ENCODE measurements at regions not wholly inside any gene's neighbourhood (a gene's known extent, or its start where the extent isn't known, plus 50 kb on each side); places are given as distances from the start of the nearest gene placed in this dataset.

DNA sequence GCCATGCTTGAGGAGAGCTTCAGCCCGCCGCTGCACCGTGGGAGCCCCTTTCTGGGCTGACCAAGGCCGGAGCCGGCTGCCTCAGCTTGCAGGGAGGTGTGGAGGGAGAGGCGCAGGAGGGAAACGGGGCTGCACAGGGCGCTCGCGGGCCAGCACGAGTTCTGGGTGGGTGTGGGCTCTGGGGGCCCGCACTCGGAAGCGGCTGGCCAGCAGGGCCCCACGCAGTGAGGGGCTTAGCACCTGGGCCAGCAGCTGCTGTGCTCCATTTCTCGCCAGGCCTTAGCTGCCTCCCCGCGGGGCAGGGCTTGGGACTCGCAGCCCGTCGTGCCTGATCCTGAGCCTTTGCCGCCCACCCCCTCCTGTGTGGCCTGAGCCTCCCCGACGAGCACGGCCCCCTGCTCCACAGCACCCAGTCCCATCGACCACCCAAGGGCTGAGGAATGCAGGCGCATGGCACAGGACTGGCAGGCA lies 1554.0 kb downstream of the KCNT2 start:
- H3K9me3 ChIP-seq (replicated peaks; ENCODE audit: control insufficient read depth, insufficient read depth, low read length): no peaks in the 10 kb centered on the region
- no peaks in the 10 kb centered on the region for H3K36me3 ChIP-seq (ENCODE audit: control insufficient read depth in 2 of 2, extremely low read depth in 1 of 2, insufficient read depth in 2 of 2, low read length in 2 of 2)
- TF ChIP-seq, protein P1, sequence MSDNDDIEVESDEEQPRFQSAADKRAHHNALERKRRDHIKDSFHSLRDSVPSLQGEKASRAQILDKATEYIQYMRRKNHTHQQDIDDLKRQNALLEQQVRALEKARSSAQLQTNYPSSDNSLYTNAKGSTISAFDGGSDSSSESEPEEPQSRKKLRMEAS (IDR thresholded peaks at IDR 0.05; ENCODE audit: insufficient read depth, insufficient read length): no peak
- TF ChIP-seq JUN (IDR thresholded peaks at IDR 0.05; ENCODE audit: borderline replicate concordance, insufficient read depth, insufficient read length, low read depth) (no peak), CTCF (IDR thresholded peaks at IDR 0.05; ENCODE audit: extremely low read depth in 1 of 2, insufficient read depth in 1 of 2, low read depth in 1 of 2, low read length in 2 of 2) (no peak), GATA2 (IDR thresholded peaks at IDR 0.05; ENCODE audit: insufficient read depth, insufficient read length, low read depth, low read length) (no peak), POLR2AphosphoS5 (IDR thresholded peaks at IDR 0.05; ENCODE audit: insufficient read depth, low read depth, low read length) (no peak), POLR2A (IDR thresholded peaks at IDR 0.05; ENCODE audit: low read depth, low read length) (no peak), EZH2 (IDR thresholded peaks at IDR 0.05; ENCODE audit: borderline replicate concordance, low read depth, low read length, severe bottlenecking) (no peak), MYC (IDR thresholded peaks at IDR 0.05; ENCODE audit: low read depth, low read length) (no peak), FOS (IDR thresholded peaks at IDR 0.05; ENCODE audit: borderline replicate concordance, insufficient read depth, low read length) (no peak)
- H3K4me2 ChIP-seq (ENCODE audit: insufficient read depth, low read length): no peak overlapping the region
- dilution Hi-C loops (cut with MboI; ENCODE audit: extremely low pct_ligation_motif_present, low sequenced_read_pairs) (no loop called here), intact Hi-C loops (cut with micrococcal nuclease) (no loop called here)
- no peaks in the 10 kb centered on the region for H4K20me1 ChIP-seq (replicated peaks; ENCODE audit: control insufficient read depth, extremely low read depth, insufficient read depth, low read length)
- H3K9me1 ChIP-seq (replicated peaks; ENCODE audit: control insufficient read depth, extremely low read depth, insufficient read depth, low read length): no peaks in the 10 kb centered on the region
- ChIA-PET POLR2A (no interaction called here), CTCF (no interaction called here)
- no peak overlapping the region for H3K27ac ChIP-seq (ENCODE audit: insufficient read depth, low read depth, low read length)
- no peak overlapping the region for H2AFZ ChIP-seq (ENCODE audit: low read depth, low read length)
- no peak overlapping the region for H3K9ac ChIP-seq (replicated peaks; ENCODE audit: extremely low read depth, insufficient read depth, low read length)
- no TSS peak for BruUV-seq (replicated peaks)
- H3K79me2 ChIP-seq (ENCODE audit: control insufficient read depth, insufficient read depth, low read length): no peaks in the 10 kb centered on the region
- H3K4me3 ChIP-seq (replicated peaks in 1 of 3; ENCODE audit: insufficient read depth in 1 of 3, low read depth in 1 of 3, low read length in 3 of 3): no peak overlapping the region
- H3K4me1 ChIP-seq (ENCODE audit: control insufficient read depth, extremely low read depth, insufficient read depth, low read length): no peaks in the 10 kb centered on the region
- FAIRE-seq: no peak
- no peak for DNase-seq (ENCODE audit: low read depth, low spot score)
- no peaks in the 10 kb centered on the region for H3K27me3 ChIP-seq (ENCODE audit: control insufficient read depth in 2 of 2, insufficient read depth in 2 of 2, low read length in 2 of 2)
